HEK293 (cell line): ENCODE measurements at regions not wholly inside any gene's neighbourhood (a gene's known extent, or its start where the extent isn't known, plus 50 kb on each side); places are given as distances from the start of the nearest gene placed in this dataset.
A peak's percentile ranks its signal among the peaks of the same experiment; 100 is the strongest.

Experiments used
- CTCF ChIA-PET: fragments of 350-600 bp; formaldehyde crosslinking; extraction: SDS; loops from one replicate; lab custom pipeline; 2021; ENCODE audit warnings: antibody characterized with exemption; lab: Yijun Ruan, JAX
- POLR2A ChIA-PET: fragments of 300-600 bp; formaldehyde crosslinking; extraction: SDS; loops from one replicate; lab custom pipeline; 2020; ENCODE audit warnings: antibody characterized with exemption, inconsistent platforms; lab: Yijun Ruan, JAX
- H3K27ac ChIP-seq: fragments of 200-500 bp; sonication (Bioruptor generic); 2 replicates; pipeline ENCODE4 v1.5.1; 2014; ENCODE audit warnings: low read depth, low read length, control low read depth, inconsistent platforms; ENCODE audit errors: extremely low read depth
- H3K36me3 ChIP-seq, 2 experiments: fragments of 200-500 bp in 1 of 2; sonication (Bioruptor generic) in 1 of 2; 1 replicate in 1 of 2; 2 replicates in 1 of 2; pipeline ENCODE4 v1.5.1; 2014 to 2017; ENCODE audit warnings: inconsistent platforms in 2 of 2, low read length in 2 of 2; ENCODE audit not compliant: control insufficient read depth in 2 of 2, insufficient read depth in 1 of 2
- H3K4me1 ChIP-seq: fragments of 200-500 bp; sonication (Bioruptor generic); 2 replicates; pipeline ENCODE4 v1.5.1; 2014; ENCODE audit warnings: mild to moderate bottlenecking, low read length, inconsistent platforms; ENCODE audit not compliant: control insufficient read depth, insufficient read depth
- H3K4me3 ChIP-seq: 2 replicates; pipeline ENCODE4 v1.5.1; 2011; ENCODE audit warnings: low read depth, mild to moderate bottlenecking, control low read depth, low read length, moderate library complexity
- H3K9me3 ChIP-seq: fragments of 200-500 bp; sonication (Bioruptor generic); 2 replicates; pipeline ENCODE4 v1.5.1; 2014; ENCODE audit warnings: low read depth, low read length, inconsistent platforms; ENCODE audit not compliant: control insufficient read depth, insufficient read depth
- CTCF ChIP-seq: fragments of 450-650 bp; formaldehyde crosslinking; IDR thresholded peaks from 2 replicates; pipeline ENCODE4 v1.5.1; 2016; ENCODE audit warnings: missing biosample characterization, missing genetic modification characterization
- KLF8 ChIP-seq: fragments of 450-650 bp; formaldehyde crosslinking; IDR thresholded peaks from 2 replicates; pipeline ENCODE4 v1.5.1; 2016; ENCODE audit warnings: missing biosample characterization, missing genetic modification characterization
- MEIS1 ChIP-seq: sonication (generic); formaldehyde crosslinking; IDR thresholded peaks from 2 replicates; pipeline ENCODE4 v1.8.1; 2022; ENCODE audit warnings: missing genetic modification reagents, mild to moderate bottlenecking, borderline replicate concordance
- MZF1 ChIP-seq: fragments of 450-650 bp; formaldehyde crosslinking; IDR thresholded peaks from 2 replicates; pipeline ENCODE4 v1.5.1; 2017; ENCODE audit warnings: missing biosample characterization, missing genetic modification characterization, borderline replicate concordance
- PRDM1 ChIP-seq: fragments of 450-650 bp; formaldehyde crosslinking; IDR thresholded peaks from 2 replicates; pipeline ENCODE4; 2016; ENCODE audit warnings: missing biosample characterization, missing genetic modification characterization
- YY1 ChIP-seq: fragments of 450-650 bp; formaldehyde crosslinking; IDR thresholded peaks from 2 replicates; pipeline ENCODE4 v1.5.1; 2018; ENCODE audit warnings: missing biosample characterization, missing genetic modification characterization
- ZBTB6 ChIP-seq: fragments of 450-650 bp; formaldehyde crosslinking; IDR thresholded peaks from 2 replicates; pipeline ENCODE4 v1.5.1; 2017; ENCODE audit warnings: missing biosample characterization, missing genetic modification characterization
- ZNF133 ChIP-seq: fragments of 450-650 bp; formaldehyde crosslinking; IDR thresholded peaks from 2 replicates; pipeline ENCODE4 v1.5.1; 2016; ENCODE audit warnings: missing biosample characterization, missing genetic modification characterization
- ZNF169 ChIP-seq: fragments of 450-650 bp; formaldehyde crosslinking; IDR thresholded peaks from 2 replicates; pipeline ENCODE4 v1.5.1; 2016; ENCODE audit warnings: missing biosample characterization, missing genetic modification characterization
- ZNF239 ChIP-seq: fragments of 450-650 bp; formaldehyde crosslinking; IDR thresholded peaks from 2 replicates; pipeline ENCODE4 v1.5.1; 2016; ENCODE audit warnings: missing biosample characterization, missing genetic modification characterization
- ZNF514 ChIP-seq: fragments of 450-650 bp; formaldehyde crosslinking; IDR thresholded peaks from 2 replicates; pipeline ENCODE4 v1.5.1; 2016; ENCODE audit warnings: missing biosample characterization, missing genetic modification characterization
- ZNF529 ChIP-seq: fragments of 450-650 bp; formaldehyde crosslinking; IDR thresholded peaks from 2 replicates; pipeline ENCODE4 v1.5.1; 2017; ENCODE audit warnings: missing genetic modification characterization, missing biosample characterization; ENCODE audit not compliant: insufficient replicate concordance
- ZNF561 ChIP-seq: fragments of 450-650 bp; IDR thresholded peaks from 2 replicates; pipeline ENCODE4 v1.5.1; 2018; ENCODE audit warnings: missing biosample characterization, missing genetic modification characterization, borderline replicate concordance
- ZNF654 ChIP-seq: fragments of 450-650 bp; formaldehyde crosslinking; IDR thresholded peaks from 2 replicates; pipeline ENCODE4 v1.5.1; 2016; ENCODE audit warnings: low read depth, missing biosample characterization, missing genetic modification characterization
- ZNF670 ChIP-seq: fragments of 450-650 bp; formaldehyde crosslinking; IDR thresholded peaks from 2 replicates; pipeline ENCODE4 v1.5.1; 2016; ENCODE audit warnings: missing biosample characterization, missing genetic modification characterization, low read depth
- ZNF707 ChIP-seq: fragments of 450-650 bp; formaldehyde crosslinking; IDR thresholded peaks from 2 replicates; pipeline ENCODE4 v1.5.1; 2016; ENCODE audit warnings: missing biosample characterization, missing genetic modification characterization
- ZSCAN18 ChIP-seq: fragments of 450-650 bp; formaldehyde crosslinking; IDR thresholded peaks from 2 replicates; pipeline ENCODE4 v1.5.1; 2016; ENCODE audit warnings: missing biosample characterization, missing genetic modification characterization
- TF ChIP-seq, protein P1 (sequence below): fragments of 450-650 bp; formaldehyde crosslinking; IDR thresholded peaks from 2 replicates; pipeline ENCODE4 v1.5.1; 2017; ENCODE audit warnings: missing biosample characterization, missing genetic modification characterization
- TF ChIP-seq, protein P2 (sequence below): fragments of 450-650 bp; formaldehyde crosslinking; IDR thresholded peaks from 2 replicates; pipeline ENCODE4 v1.5.1; 2016; ENCODE audit warnings: missing biosample characterization, missing genetic modification characterization

GRCh38 chr14:22122829-22123560, 449.4 kb upstream of the OR4E1 start:
- Histone ChIP-seq H3K27ac (no peak overlapping the region), H3K4me1 (no peaks in the 10 kb centered on the region), H3K4me3 (no peak overlapping the region), H3K36me3 (no peaks in the 10 kb centered on the region), H3K9me3 (no peaks in the 10 kb centered on the region)
- TF ChIP-seq, protein P1, sequence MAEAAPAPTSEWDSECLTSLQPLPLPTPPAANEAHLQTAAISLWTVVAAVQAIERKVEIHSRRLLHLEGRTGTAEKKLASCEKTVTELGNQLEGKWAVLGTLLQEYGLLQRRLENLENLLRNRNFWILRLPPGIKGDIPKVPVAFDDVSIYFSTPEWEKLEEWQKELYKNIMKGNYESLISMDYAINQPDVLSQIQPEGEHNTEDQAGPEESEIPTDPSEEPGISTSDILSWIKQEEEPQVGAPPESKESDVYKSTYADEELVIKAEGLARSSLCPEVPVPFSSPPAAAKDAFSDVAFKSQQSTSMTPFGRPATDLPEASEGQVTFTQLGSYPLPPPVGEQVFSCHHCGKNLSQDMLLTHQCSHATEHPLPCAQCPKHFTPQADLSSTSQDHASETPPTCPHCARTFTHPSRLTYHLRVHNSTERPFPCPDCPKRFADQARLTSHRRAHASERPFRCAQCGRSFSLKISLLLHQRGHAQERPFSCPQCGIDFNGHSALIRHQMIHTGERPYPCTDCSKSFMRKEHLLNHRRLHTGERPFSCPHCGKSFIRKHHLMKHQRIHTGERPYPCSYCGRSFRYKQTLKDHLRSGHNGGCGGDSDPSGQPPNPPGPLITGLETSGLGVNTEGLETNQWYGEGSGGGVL (tag by site-specific recombination): no peak
- TF ChIP-seq ZSCAN18 (tag by site-specific recombination): no peak
- no peak for TF ChIP-seq ZNF670 (tag by site-specific recombination)
- TF ChIP-seq ZNF133 (tag by site-specific recombination): no peak
- ChIA-PET CTCF (interaction anchor here (0.6 to 2.9 kb wide), 7 partner anchors 9 to 348 kb away, joined by 3 to 22 read pairs (median 4); no protein-coding TSS in a partner anchor), POLR2A (no interaction called here)

- ChIA-PET CTCF (interaction anchor here (0.7 to 2.9 kb wide), 6 partner anchors 9 to 348 kb away, joined by 4 to 22 read pairs (median 5); no protein-coding TSS in a partner anchor), POLR2A (no interaction called here)
- Histone ChIP-seq H3K9me3 (no peaks in the 10 kb centered on the region), H3K4me3 (no peak overlapping the region), H3K4me1 (no peaks in the 10 kb centered on the region), H3K27ac (no peak overlapping the region), H3K36me3 (no peaks in the 10 kb centered on the region)
- TF ChIP-seq ZNF654 (tag by site-specific recombination) (peak; percentile 22; the same call in 1 of the 2 replicates), ZNF514 (no peak), MZF1 (no peak), PRDM1 (tag by site-specific recombination) (no peak), CTCF (tag by site-specific recombination) (no peak)
- TF ChIP-seq, all 188 proteins: peak for 1
Observed at GRCh38 chr14:22122227-22122818, 448.7 kb upstream of the OR4E1 start.

DNA sequence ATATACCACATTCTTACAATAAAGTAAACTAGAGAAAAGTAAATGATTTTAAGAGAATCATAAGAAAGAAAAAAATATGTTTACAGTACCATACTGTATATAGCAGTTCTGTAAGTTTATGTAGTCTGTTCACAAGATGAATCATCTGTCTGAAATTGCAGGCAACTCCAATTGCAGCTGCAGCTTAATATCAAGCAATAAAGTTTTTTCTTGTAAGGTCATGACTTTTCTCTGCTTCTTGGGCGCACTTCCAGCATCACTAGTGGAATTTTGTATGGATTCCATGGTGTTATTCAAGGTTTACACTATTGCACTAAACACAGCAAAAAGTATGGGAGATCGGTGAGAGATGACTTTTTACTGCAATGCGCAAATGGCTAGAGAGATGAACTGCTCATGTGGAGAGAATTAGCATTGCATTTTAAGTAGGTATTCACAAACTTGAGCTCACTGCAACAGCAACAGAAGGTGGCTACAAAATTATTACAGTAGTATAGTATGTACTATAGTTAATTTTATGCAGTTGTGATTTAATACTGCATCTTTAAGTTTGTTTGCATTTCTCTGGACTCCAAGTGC, 445.4 kb upstream of the OR4E1 start:
- Histone ChIP-seq H3K4me1 (no peaks in the 10 kb centered on the region), H3K36me3 (no peaks in the 10 kb centered on the region), H3K27ac (no peak overlapping the region), H3K4me3 (no peak overlapping the region), H3K9me3 (no peaks in the 10 kb centered on the region)
- POLR2A ChIA-PET: no interaction called here
- CTCF ChIA-PET: interaction anchor here (0.6 to 1.2 kb wide), 4 partner anchors 12 to 418 kb away, joined by 3 to 4 read pairs (median 3); no protein-coding TSS in a partner anchor
- TF ChIP-seq ZNF561 (tag by site-specific recombination) (no peak), YY1 (no peak), ZNF133 (tag by site-specific recombination) (no peak), ZNF529 (tag by site-specific recombination) (no peak), ZNF239 (tag by site-specific recombination) (no peak), ZNF707 (tag by site-specific recombination) (no peak), ZNF169 (tag by site-specific recombination) (no peak), KLF8 (tag by site-specific recombination) (no peak), MEIS1 (CRISPR knock-in tag) (no peak), ZBTB6 (tag by site-specific recombination) (no peak)
- TF ChIP-seq, protein P2, sequence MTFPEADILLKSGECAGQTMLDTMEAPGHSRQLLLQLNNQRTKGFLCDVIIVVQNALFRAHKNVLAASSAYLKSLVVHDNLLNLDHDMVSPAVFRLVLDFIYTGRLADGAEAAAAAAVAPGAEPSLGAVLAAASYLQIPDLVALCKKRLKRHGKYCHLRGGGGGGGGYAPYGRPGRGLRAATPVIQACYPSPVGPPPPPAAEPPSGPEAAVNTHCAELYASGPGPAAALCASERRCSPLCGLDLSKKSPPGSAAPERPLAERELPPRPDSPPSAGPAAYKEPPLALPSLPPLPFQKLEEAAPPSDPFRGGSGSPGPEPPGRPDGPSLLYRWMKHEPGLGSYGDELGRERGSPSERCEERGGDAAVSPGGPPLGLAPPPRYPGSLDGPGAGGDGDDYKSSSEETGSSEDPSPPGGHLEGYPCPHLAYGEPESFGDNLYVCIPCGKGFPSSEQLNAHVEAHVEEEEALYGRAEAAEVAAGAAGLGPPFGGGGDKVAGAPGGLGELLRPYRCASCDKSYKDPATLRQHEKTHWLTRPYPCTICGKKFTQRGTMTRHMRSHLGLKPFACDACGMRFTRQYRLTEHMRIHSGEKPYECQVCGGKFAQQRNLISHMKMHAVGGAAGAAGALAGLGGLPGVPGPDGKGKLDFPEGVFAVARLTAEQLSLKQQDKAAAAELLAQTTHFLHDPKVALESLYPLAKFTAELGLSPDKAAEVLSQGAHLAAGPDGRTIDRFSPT (tag by site-specific recombination): no peak
